HepG2 (cell line): ENCODE measurements at regions not wholly inside any gene's neighbourhood (a gene's known extent, or its start where the extent isn't known, plus 50 kb on each side); places are given as distances from the start of the nearest gene placed in this dataset.

Experiments used
- ATAC-seq: fragments of 200-7000 bp; cut with Tn5 transposase; 3 replicates; pipeline ENCODE4 v1.9.1; 2020; ENCODE audit warnings: mild to moderate bottlenecking, moderate library complexity
- BruUV-seq: library from RNA; stranded (reverse); fragments of 400-500 nt; replicated peaks from 2 replicates; lab custom pipeline; 2021; lab: Mats Ljungman, UMichigan
- CTCF ChIA-PET: fragments of 300-600 bp; formaldehyde crosslinking; extraction: SDS; loops from one replicate; lab custom pipeline; 2021; ENCODE audit warnings: low total read pairs, inconsistent platforms, low intra/inter-chr PET ratio; lab: Yijun Ruan, JAX
- POLR2A ChIA-PET: fragments of 350-600 bp; sonication (Branson Sonifier 250); formaldehyde crosslinking; loops from one replicate; lab custom pipeline; 2020; ENCODE audit warnings: antibody characterized with exemption, inconsistent platforms; lab: Yijun Ruan, JAX
- DNase-seq: peaks from one replicate; pipeline ENCODE4 v3.0.0-alpha.2; 2015; ENCODE audit warnings: low spot score
- FAIRE-seq: peaks from 3 replicates; lab custom pipeline; 2011; peaks lifted over from hg19 to GRCh38; lab: Jason Lieb, UNC
- H2AFZ ChIP-seq: one replicate; pipeline ENCODE4 v1.6.1; 2011; ENCODE audit warnings: low read length, inconsistent platforms
- H3K27ac ChIP-seq: fragments of 300-600 bp; 3 replicates; pipeline ENCODE4 v1.8.0; 2011; ENCODE audit warnings: mixed run types, mild to moderate bottlenecking, mixed read lengths, low read length, inconsistent platforms; ENCODE audit not compliant: insufficient read depth; ENCODE audit errors: extremely low read length
- H3K27me3 ChIP-seq, 2 experiments: fragments of 200-600 bp in 1 of 2; 2 replicates in 1 of 2; 3 replicates in 1 of 2; pipeline versions ENCODE4 v1.6.0 to v1.8.0; 2011; ENCODE audit warnings: low read length in 2 of 2, mild to moderate bottlenecking in 2 of 2, moderate library complexity in 2 of 2, inconsistent platforms in 1 of 2; ENCODE audit not compliant: insufficient read depth in 2 of 2, control insufficient read depth in 1 of 2
- H3K36me3 ChIP-seq, 2 experiments: fragments of 200-600 bp in 1 of 2; replicated peaks in 1 of 2; 2 replicates in 1 of 2; 3 replicates in 1 of 2; pipeline versions ENCODE4 v1.5.1 to v1.8.0; 2011; ENCODE audit warnings: low read length in 2 of 2, inconsistent platforms in 1 of 2; ENCODE audit not compliant: insufficient read depth in 2 of 2, control insufficient read depth in 1 of 2
- H3K4me1 ChIP-seq: 2 replicates; pipeline ENCODE4 v1.5.1; 2012; ENCODE audit warnings: low read length, inconsistent platforms; ENCODE audit not compliant: insufficient read depth
- H3K4me2 ChIP-seq: 2 replicates; pipeline ENCODE4 v1.6.0; 2011; ENCODE audit warnings: low read depth, low read length, inconsistent platforms
- H3K4me3 ChIP-seq, 3 experiments: fragments of 200-600 bp in 1 of 3; sonication (generic), shearing (Covaris generic) in 1 of 3; replicated peaks in 1 of 3; 2 replicates each; pipeline ENCODE4 v1.5.1; 2011 to 2016; ENCODE audit warnings: low read length in 3 of 3, inconsistent platforms in 2 of 3, low read depth in 2 of 3, mild to moderate bottlenecking in 2 of 3, control low read depth in 1 of 3, mixed read lengths in 1 of 3; ENCODE audit not compliant: insufficient read depth in 1 of 3
- H3K79me2 ChIP-seq: one replicate; pipeline ENCODE4 v1.6.1; 2011; ENCODE audit warnings: low read length, inconsistent platforms; ENCODE audit not compliant: insufficient read depth
- H3K9ac ChIP-seq: 2 replicates; pipeline ENCODE4 v1.6.0; 2011; ENCODE audit warnings: mild to moderate bottlenecking, low read depth, low read length, inconsistent platforms; ENCODE audit not compliant: insufficient read depth
- H3K9me3 ChIP-seq: 2 replicates; pipeline ENCODE4 v1.5.1; 2012; ENCODE audit warnings: mild to moderate bottlenecking, low read length
- H4K20me1 ChIP-seq: 2 replicates; pipeline ENCODE4 v1.6.0; 2011; ENCODE audit warnings: inconsistent platforms, mild to moderate bottlenecking, low read length, moderate library complexity; ENCODE audit not compliant: insufficient read depth
- DMTF1 ChIP-seq: sonication (generic); formaldehyde crosslinking; IDR thresholded peaks from 2 replicates; pipeline ENCODE4 v1.4.0; 2020; ENCODE audit warnings: mild to moderate bottlenecking, missing genetic modification reagents
- ETS1 ChIP-seq: sonication (generic); formaldehyde crosslinking; IDR thresholded peaks from 2 replicates; pipeline ENCODE4 v1.4.0; 2020; ENCODE audit warnings: missing genetic modification reagents
- JDP2 ChIP-seq: sonication (generic); formaldehyde crosslinking; IDR thresholded peaks from 2 replicates; pipeline ENCODE4 v1.8.1; 2022; ENCODE audit warnings: missing genetic modification reagents, borderline replicate concordance
- POLR2G ChIP-seq: fragments of 200-400 bp; formaldehyde crosslinking; IDR thresholded peaks from 2 replicates; pipeline ENCODE4 v1.6.1; 2018; ENCODE audit warnings: mild to moderate bottlenecking, low read depth, low read length, moderate library complexity
- RELA ChIP-seq: sonication (generic); formaldehyde crosslinking; IDR thresholded peaks from 2 replicates; pipeline ENCODE4 v1.4.0; 2020; ENCODE audit warnings: missing genetic modification reagents
- ZKSCAN5 ChIP-seq: sonication (generic); formaldehyde crosslinking; IDR thresholded peaks from 2 replicates; pipeline ENCODE4 v1.5.1; 2020; ENCODE audit warnings: mild to moderate bottlenecking, missing genetic modification reagents
- ZMYM3 ChIP-seq: sonication (generic); formaldehyde crosslinking; IDR thresholded peaks from 2 replicates; pipeline ENCODE4 v1.5.1; 2020; ENCODE audit warnings: mild to moderate bottlenecking, missing genetic modification reagents
- WGBS: methylation state at CpG from one replicate; pipeline ENCODE4 v1.1.6; 2017; ENCODE audit warnings: low lambda C conversion rate; 5-methylcytosine and 5-hydroxymethylcytosine counted together
- in situ Hi-C: cut with HindIII; loops from 2 replicates; pipeline ENCODE4 v1.10.0; 2017; ENCODE audit warnings: low pct_unique_long_range_greater_than_20kb; ENCODE audit not compliant: extremely low pct_ligation_motif_present
- intact Hi-C: fragments of 100-400 bp; cut with micrococcal nuclease; formaldehyde crosslinking; loops from one replicate; pipeline ENCODE4 v1.10.0; 2022; ENCODE audit not compliant: unreplicated experiment
- TF ChIP-seq, protein P1 (sequence below): sonication (generic); formaldehyde crosslinking; IDR thresholded peaks from 2 replicates; pipeline ENCODE4 v1.4.0; 2020; ENCODE audit warnings: missing genetic modification reagents
- TF ChIP-seq, protein P2 (sequence below): sonication (generic); formaldehyde crosslinking; IDR thresholded peaks from 2 replicates; pipeline ENCODE4 v1.5.1; 2020; ENCODE audit warnings: missing genetic modification reagents, mild to moderate bottlenecking, borderline replicate concordance
- TF ChIP-seq, protein P3 (sequence below): sonication (generic); formaldehyde crosslinking; IDR thresholded peaks from 2 replicates; pipeline ENCODE4 v1.8.0; 2022; ENCODE audit warnings: missing genetic modification reagents, mild to moderate bottlenecking, moderate library complexity, borderline replicate concordance

DNA sequence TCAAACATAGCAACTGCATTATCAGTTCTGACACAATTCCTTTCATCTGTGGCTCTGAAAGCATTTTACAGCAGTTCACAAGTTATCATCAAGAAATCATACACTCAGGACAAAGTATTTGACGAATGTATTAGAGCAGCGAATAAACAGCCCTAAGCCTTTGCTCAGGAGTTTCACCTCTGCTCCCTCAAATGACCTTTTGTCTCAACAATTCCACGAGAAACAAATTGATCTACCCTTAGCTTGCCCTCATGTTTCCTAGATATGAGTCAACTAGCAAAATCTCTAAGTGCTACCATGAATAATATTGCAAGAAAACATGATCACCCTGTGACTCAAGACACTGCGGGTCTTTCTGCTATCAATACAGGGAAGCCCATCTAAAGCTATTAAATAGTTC, 396.1 kb downstream of the EFNB2 start:
- no peaks in the 10 kb centered on the region for H3K9me3 ChIP-seq
- H3K4me2 ChIP-seq: no peak overlapping the region
- 2% methylated on average over 4 of the region's 4 CpGs for WGBS
- no peak overlapping the region for H2AFZ ChIP-seq
- in situ Hi-C loops: no loop called here
- no peak overlapping the region for H3K9ac ChIP-seq
- no peaks in the 10 kb centered on the region for H3K4me1 ChIP-seq
- no TSS peak for BruUV-seq
- CTCF ChIA-PET: no interaction called here
- DNase-seq: no peak
- POLR2A ChIA-PET: no interaction called here
- no peaks in the 10 kb centered on the region for H4K20me1 ChIP-seq
- intact Hi-C loops: no loop called here
- ATAC-seq: no peak
- TF ChIP-seq ZMYM3 (CRISPR knock-in tag): no peak
- TF ChIP-seq, protein P1, sequence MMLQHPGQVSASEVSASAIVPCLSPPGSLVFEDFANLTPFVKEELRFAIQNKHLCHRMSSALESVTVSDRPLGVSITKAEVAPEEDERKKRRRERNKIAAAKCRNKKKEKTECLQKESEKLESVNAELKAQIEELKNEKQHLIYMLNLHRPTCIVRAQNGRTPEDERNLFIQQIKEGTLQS (CRISPR knock-in tag): no peak
- TF ChIP-seq, protein P2, sequence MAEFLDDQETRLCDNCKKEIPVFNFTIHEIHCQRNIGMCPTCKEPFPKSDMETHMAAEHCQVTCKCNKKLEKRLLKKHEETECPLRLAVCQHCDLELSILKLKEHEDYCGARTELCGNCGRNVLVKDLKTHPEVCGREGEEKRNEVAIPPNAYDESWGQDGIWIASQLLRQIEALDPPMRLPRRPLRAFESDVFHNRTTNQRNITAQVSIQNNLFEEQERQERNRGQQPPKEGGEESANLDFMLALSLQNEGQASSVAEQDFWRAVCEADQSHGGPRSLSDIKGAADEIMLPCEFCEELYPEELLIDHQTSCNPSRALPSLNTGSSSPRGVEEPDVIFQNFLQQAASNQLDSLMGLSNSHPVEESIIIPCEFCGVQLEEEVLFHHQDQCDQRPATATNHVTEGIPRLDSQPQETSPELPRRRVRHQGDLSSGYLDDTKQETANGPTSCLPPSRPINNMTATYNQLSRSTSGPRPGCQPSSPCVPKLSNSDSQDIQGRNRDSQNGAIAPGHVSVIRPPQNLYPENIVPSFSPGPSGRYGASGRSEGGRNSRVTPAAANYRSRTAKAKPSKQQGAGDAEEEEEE (CRISPR knock-in tag): no peak
- TF ChIP-seq POLR2G: no peak
- no peak for TF ChIP-seq ZKSCAN5 (CRISPR knock-in tag)
- no peak for TF ChIP-seq JDP2 (CRISPR knock-in tag)
- TF ChIP-seq, protein P3, sequence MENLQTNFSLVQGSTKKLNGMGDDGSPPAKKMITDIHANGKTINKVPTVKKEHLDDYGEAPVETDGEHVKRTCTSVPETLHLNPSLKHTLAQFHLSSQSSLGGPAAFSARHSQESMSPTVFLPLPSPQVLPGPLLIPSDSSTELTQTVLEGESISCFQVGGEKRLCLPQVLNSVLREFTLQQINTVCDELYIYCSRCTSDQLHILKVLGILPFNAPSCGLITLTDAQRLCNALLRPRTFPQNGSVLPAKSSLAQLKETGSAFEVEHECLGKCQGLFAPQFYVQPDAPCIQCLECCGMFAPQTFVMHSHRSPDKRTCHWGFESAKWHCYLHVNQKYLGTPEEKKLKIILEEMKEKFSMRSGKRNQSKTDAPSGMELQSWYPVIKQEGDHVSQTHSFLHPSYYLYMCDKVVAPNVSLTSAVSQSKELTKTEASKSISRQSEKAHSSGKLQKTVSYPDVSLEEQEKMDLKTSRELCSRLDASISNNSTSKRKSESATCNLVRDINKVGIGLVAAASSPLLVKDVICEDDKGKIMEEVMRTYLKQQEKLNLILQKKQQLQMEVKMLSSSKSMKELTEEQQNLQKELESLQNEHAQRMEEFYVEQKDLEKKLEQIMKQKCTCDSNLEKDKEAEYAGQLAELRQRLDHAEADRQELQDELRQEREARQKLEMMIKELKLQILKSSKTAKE (CRISPR knock-in tag): no peak
- no peak for TF ChIP-seq DMTF1 (CRISPR knock-in tag)
- TF ChIP-seq RELA (CRISPR knock-in tag): no peak
- no peak for TF ChIP-seq ETS1 (CRISPR knock-in tag)
- no peak for FAIRE-seq
- no peak overlapping the region for H3K4me3 ChIP-seq
- no peaks in the 10 kb centered on the region for H3K27me3 ChIP-seq
- H3K79me2 ChIP-seq: no peaks in the 10 kb centered on the region
- no peak overlapping the region for H3K27ac ChIP-seq
- no peaks in the 10 kb centered on the region for H3K36me3 ChIP-seq
